ENCODE measurements at regions not wholly inside any gene's neighbourhood (a gene's known extent, or its start where the extent isn't known, plus 50 kb on each side); places are given as distances from the start of the nearest gene placed in this dataset.
"Not testable (repeated sequence)": the region's sequence is repeated elsewhere in the genome, so short reads cannot be mapped to it uniquely, and the experiment has no call there.

GRCh38 chr1:199029401-199029800, 390.6 kb downstream of the PTPRC start:
- ATAC-seq = peak; percentile 35
- TF ChIP-seq ISL1 (CRISPR knock-in tag; IDR thresholded peaks at IDR 0.05) (no peak), SNAI2 (CRISPR knock-in tag; IDR thresholded peaks at IDR 0.05) (no peak), OSR1 (CRISPR knock-in tag; IDR thresholded peaks at IDR 0.05) (no peak), ESRRG (CRISPR knock-in tag; IDR thresholded peaks at IDR 0.05) (no peak), ZNF70 (CRISPR knock-in tag; IDR thresholded peaks at IDR 0.05) (no peak), TOX (CRISPR knock-in tag; IDR thresholded peaks at IDR 0.05; ENCODE audit: borderline replicate concordance) (no peak), RARB (CRISPR knock-in tag; IDR thresholded peaks at IDR 0.05) (no peak)

GRCh38 chr1:199029855-199030254, 391.0 kb downstream of the PTPRC start:
- ATAC-seq = peak; percentile 43
- TF ChIP-seq GLIS3 (CRISPR knock-in tag; IDR thresholded peaks at IDR 0.05) = no peak
- TF ChIP-seq, protein P1, sequence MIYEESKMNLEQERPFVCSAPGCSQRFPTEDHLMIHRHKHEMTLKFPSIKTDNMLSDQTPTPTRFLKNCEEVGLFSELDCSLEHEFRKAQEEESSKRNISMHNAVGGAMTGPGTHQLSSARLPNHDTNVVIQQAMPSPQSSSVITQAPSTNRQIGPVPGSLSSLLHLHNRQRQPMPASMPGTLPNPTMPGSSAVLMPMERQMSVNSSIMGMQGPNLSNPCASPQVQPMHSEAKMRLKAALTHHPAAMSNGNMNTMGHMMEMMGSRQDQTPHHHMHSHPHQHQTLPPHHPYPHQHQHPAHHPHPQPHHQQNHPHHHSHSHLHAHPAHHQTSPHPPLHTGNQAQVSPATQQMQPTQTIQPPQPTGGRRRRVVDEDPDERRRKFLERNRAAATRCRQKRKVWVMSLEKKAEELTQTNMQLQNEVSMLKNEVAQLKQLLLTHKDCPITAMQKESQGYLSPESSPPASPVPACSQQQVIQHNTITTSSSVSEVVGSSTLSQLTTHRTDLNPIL (CRISPR knock-in tag; IDR thresholded peaks at IDR 0.05; ENCODE audit: low read depth) = no peak
- no peak for TF ChIP-seq RARB (CRISPR knock-in tag; IDR thresholded peaks at IDR 0.05)
- TF ChIP-seq, protein P2, sequence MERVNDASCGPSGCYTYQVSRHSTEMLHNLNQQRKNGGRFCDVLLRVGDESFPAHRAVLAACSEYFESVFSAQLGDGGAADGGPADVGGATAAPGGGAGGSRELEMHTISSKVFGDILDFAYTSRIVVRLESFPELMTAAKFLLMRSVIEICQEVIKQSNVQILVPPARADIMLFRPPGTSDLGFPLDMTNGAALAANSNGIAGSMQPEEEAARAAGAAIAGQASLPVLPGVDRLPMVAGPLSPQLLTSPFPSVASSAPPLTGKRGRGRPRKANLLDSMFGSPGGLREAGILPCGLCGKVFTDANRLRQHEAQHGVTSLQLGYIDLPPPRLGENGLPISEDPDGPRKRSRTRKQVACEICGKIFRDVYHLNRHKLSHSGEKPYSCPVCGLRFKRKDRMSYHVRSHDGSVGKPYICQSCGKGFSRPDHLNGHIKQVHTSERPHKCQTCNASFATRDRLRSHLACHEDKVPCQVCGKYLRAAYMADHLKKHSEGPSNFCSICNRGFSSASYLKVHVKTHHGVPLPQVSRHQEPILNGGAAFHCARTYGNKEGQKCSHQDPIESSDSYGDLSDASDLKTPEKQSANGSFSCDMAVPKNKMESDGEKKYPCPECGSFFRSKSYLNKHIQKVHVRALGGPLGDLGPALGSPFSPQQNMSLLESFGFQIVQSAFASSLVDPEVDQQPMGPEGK (CRISPR knock-in tag; IDR thresholded peaks at IDR 0.05; ENCODE audit: borderline replicate concordance) = no peak
- no peak for TF ChIP-seq ZFP3 (CRISPR knock-in tag; IDR thresholded peaks at IDR 0.05)
- TF ChIP-seq OSR1 (CRISPR knock-in tag; IDR thresholded peaks at IDR 0.05) = no peak
- no peak for TF ChIP-seq CSRNP3 (CRISPR knock-in tag; IDR thresholded peaks at IDR 0.05)
- no peak for TF ChIP-seq TSHZ2 (CRISPR knock-in tag; IDR thresholded peaks at IDR 0.05)
- no peak for TF ChIP-seq ZNF8 (CRISPR knock-in tag; IDR thresholded peaks at IDR 0.05)
- TF ChIP-seq BACH2 (CRISPR knock-in tag; IDR thresholded peaks at IDR 0.05; ENCODE audit: borderline replicate concordance) = no peak
- TF ChIP-seq SNAI2 (CRISPR knock-in tag; IDR thresholded peaks at IDR 0.05) = no peak
- TF ChIP-seq ZFP30 (CRISPR knock-in tag; IDR thresholded peaks at IDR 0.05) = no peak

DNA sequence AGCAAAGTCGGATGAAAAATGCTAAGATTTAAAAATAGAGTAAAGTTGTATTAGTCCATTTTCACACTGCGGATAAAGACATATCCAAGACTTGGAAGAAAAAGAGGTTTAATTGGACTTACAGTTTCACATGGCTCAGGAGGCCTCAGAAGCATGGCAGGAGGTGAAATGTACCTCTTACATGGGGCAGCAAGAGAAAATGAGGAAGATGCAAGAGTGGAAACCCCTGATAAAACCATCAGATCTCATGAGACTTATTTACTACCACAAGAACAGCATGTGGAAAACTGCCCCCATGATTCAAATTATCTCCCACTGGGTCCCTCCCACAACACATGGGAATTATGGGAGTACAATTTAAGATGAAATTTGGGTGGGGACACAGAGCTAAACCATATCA, 391.7 kb downstream of the PTPRC start:
- not testable (repeated sequence) for ATAC-seq

DNA sequence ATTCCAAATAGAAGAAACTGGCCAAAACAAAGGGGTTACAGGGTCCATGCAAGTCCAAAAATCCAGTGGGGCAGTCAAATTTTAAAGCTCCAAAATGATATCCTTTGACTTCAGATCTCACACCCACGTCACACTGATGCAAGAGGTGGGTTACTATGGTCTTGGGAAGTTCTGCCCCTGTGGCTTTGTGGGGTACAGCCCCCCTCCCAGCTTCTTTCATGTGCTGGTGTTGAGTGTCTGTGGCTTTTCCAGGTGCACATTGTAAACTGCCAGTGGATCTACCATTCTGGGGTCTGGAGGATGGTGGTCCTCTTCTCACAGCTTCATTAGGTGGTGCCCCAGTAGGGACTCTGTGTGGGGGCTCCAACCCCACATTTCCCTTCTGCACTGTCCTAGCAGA, 392.3 kb downstream of the PTPRC start:
- not testable (repeated sequence) for ATAC-seq

- not testable (repeated sequence) for ATAC-seq
Measured at GRCh38 chr1:199032479-199032878, 393.6 kb downstream of the PTPRC start.

- no peak for TF ChIP-seq ARNTL (CRISPR knock-in tag; IDR thresholded peaks at IDR 0.05; ENCODE audit: borderline replicate concordance, low read depth)
- no peak for TF ChIP-seq ZNF8 (CRISPR knock-in tag; IDR thresholded peaks at IDR 0.05)
- no peak for TF ChIP-seq ZFP30 (CRISPR knock-in tag; IDR thresholded peaks at IDR 0.05)
- TF ChIP-seq ISL1 (CRISPR knock-in tag; IDR thresholded peaks at IDR 0.05) = no peak
- no peak for TF ChIP-seq PPARA (CRISPR knock-in tag; IDR thresholded peaks at IDR 0.05; ENCODE audit: borderline replicate concordance)
- no peak for TF ChIP-seq TOX (CRISPR knock-in tag; IDR thresholded peaks at IDR 0.05; ENCODE audit: borderline replicate concordance)
- no peak for ATAC-seq
Measured at GRCh38 chr1:199033661-199034060, 394.8 kb downstream of the PTPRC start.
